ENCODE measurements at regions not wholly inside any gene's neighbourhood (a gene's known extent, or its start where the extent isn't known, plus 50 kb on each side); places are given as distances from the start of the nearest gene placed in this dataset.

DNA sequence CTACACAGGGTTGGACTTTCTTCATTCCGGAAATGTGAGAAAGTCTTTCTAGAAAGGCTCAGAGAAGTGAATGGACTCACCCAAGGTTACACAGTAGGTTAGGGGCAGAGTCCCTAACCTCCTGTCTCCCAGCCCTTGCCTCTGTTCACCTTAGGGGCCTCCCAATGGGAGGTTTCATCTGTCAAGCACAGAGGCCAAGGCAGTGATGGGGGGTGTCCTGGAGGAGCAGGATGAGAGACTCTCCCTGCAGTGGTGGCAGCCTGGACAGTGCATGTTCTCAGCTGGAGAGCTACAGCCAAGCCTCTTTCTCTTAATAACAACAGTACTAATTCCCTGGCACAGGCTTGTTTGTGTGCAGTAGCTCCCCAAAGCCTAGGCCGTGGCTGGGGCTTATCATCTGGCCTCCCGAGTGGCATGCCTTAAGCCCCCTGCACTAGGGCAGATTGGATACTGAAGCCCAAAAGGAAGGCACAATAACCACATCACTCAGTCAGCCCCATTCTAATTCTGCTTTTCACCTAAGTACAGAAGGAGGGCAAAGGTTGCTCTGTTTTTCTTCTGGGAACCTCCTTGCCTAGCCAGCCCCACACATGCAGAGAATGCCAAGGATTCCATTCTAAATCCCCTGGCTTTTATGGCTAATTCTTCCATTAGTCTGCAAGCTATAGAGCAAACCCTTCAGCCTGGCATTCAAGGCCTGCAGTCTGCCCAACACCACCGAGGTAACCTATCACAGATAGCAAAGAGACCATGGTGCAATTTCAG is 50.2 kb upstream of the XPA start:
- no peak for TF ChIP-seq POLR2A (IDR thresholded peaks at IDR 0.05; ENCODE audit: low read depth, low read length)
- DNase-seq (ENCODE audit: insufficient read length, low spot score) = no peak
- FAIRE-seq = no peak

- FAIRE-seq (no peak), DNase-seq (ENCODE audit: insufficient read length, low spot score) (no peak)
- no peak for TF ChIP-seq POLR2A (IDR thresholded peaks at IDR 0.05; ENCODE audit: low read depth, low read length)
Measured at GRCh38 chr9:97748525-97748924, 51.4 kb upstream of the XPA start.

GRCh38 chr9:97749928-97750327 is 52.8 kb upstream of the XPA start:
- no peak for DNase-seq (ENCODE audit: insufficient read length, low spot score)
- FAIRE-seq = no peak
- TF ChIP-seq POLR2A (IDR thresholded peaks at IDR 0.05; ENCODE audit: low read depth, low read length) = no peak

DNA sequence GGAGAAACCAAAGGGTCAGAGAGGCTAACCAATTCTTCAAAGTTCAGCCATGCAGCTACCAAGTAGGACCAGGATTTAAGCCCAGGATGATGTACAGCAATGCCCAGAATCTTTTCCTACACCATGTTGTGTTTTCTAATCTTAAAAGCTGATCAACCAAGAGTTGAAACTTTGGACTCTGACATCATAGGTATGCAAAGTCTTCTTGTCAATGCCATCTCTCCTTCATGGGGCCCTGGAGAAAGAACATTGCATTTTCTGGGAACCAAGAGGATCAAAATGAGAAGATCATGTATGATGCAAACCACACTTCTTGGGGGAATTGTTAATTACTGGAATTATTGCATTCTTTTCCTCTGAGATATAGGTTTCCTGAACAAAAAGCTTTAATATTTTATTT is 54.4 kb upstream of the XPA start:
- DNase-seq (ENCODE audit: insufficient read length, low spot score) = no peak
- no peak for FAIRE-seq
- TF ChIP-seq POLR2A (IDR thresholded peaks at IDR 0.05; ENCODE audit: low read depth, low read length) = no peak

DNA sequence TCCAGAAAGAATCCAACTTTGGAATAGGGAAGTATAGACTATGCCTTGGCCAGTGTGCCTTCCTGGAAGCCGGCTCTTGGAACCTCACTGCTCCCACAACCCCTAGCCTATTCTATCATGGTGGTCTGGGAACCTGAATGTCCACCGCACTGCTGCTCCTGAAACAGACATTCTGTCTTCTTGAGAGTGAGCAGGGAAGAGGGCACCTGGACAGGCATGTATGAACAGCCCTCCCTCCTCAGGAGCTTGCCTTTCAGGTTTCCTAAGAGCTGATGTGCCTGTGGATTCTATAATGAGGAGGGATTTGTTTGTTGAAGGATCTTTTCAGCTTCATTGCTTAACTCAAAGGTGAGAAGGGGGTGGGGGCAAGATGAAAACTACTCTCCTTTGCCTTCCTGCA is 55.1 kb upstream of the XPA start:
- FAIRE-seq (no peak), DNase-seq (ENCODE audit: insufficient read length, low spot score) (no peak)
- no peak for TF ChIP-seq POLR2A (IDR thresholded peaks at IDR 0.05; ENCODE audit: low read depth, low read length)

DNA sequence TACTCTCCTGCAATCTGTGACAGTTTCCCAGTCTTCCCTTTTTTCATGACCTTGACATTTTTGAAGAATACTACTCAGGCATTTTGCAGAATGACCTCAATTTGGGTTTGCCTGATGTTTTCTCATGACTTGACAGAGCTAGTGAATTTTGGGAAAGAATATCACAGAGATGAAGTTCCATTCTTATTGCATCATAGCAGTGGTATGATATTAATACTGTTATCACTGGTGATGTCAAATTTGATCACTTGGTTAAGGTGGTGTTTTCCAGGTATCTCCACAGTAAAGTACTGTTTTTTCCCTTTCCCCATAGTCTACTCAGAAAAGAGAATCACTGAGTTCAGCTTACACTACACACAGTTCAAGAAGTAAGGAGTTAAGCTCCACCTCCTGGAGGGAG is 56.2 kb upstream of the XPA start:
- no peak for FAIRE-seq
- no peak for DNase-seq (ENCODE audit: insufficient read length, low spot score)
- no peak for TF ChIP-seq POLR2A (IDR thresholded peaks at IDR 0.05; ENCODE audit: low read depth, low read length)

DNA sequence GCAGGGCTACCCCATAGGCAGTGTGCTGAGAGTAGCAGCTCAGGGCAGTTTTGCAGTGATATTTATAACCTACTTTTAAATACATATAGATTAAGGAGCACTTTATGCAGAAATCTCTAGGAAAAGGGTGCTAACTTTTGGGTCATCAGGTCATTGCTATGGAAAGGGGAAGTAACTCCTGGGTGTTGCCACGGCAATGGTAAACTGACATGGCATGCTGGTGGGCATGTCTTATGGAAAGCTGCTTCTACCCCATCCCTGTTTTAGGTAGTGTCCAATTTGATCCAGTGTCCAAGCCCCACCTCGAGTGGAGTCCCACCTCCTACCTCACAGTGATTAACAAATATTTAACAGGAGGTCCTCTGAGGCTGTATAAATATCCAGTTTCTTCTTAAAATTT is 56.8 kb upstream of the XPA start:
- TF ChIP-seq POLR2A (IDR thresholded peaks at IDR 0.05; ENCODE audit: low read depth, low read length) = no peak
- no peak for FAIRE-seq
- DNase-seq (ENCODE audit: insufficient read length, low spot score) = no peak

DNA sequence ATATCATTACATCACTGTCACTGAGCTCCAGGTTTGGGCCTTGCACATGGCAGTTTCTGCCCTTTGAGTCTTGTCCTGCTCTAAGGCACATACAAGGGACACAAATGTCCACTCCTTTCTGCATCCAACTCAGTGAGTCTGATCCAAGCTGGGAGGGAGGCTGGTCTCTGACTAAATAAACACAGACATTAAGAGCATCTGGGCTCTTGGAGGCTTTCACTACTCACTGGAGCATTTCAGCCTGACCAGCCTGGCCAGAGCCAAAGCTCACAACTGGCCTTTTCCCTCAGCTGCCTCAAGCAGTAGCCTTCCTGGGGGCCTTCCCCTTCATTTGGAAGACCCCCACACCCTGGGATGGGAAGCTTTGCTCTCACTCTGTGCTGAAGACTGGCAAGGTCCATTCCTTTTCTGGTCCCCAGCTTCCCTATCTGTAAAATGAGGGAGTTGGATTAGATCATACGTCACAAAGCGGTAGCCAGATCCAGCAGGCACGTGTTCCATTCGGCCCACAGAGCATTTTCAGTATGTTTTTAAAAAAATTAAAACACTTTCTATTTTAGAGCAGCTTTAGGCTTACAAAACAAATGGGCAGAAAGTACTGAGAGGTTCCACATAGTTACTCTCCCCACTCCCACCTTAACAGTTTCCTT is 58.6 kb upstream of the XPA start:
- no peak for TF ChIP-seq POLR2A (IDR thresholded peaks at IDR 0.05; ENCODE audit: low read depth, low read length)
- FAIRE-seq = no peak
- no peak for DNase-seq (ENCODE audit: insufficient read length, low spot score)

GRCh38 chr9:97756991-97757390 is 59.9 kb upstream of the XPA start:
- FAIRE-seq (no peak), DNase-seq (ENCODE audit: insufficient read length, low spot score) (no peak)
- no peak for TF ChIP-seq POLR2A (IDR thresholded peaks at IDR 0.05; ENCODE audit: low read depth, low read length)

GRCh38 chr9:97758334-97758916 is 61.3 kb upstream of the XPA start:
- FAIRE-seq (no peak), DNase-seq (ENCODE audit: insufficient read length, low spot score) (no peak)
- TF ChIP-seq POLR2A (IDR thresholded peaks at IDR 0.05; ENCODE audit: low read depth, low read length) = no peak

GRCh38 chr9:97759581-97760288 is 62.6 kb upstream of the XPA start:
- FAIRE-seq = no peak
- DNase-seq (ENCODE audit: insufficient read length, low spot score) = no peak
- no peak for TF ChIP-seq POLR2A (IDR thresholded peaks at IDR 0.05; ENCODE audit: low read depth, low read length)

GRCh38 chr9:97761056-97761598 is 64.0 kb upstream of the XPA start:
- DNase-seq (ENCODE audit: insufficient read length, low spot score) (no peak), FAIRE-seq (no peak)
- TF ChIP-seq POLR2A (IDR thresholded peaks at IDR 0.05; ENCODE audit: low read depth, low read length) = no peak

- TF ChIP-seq POLR2A (IDR thresholded peaks at IDR 0.05; ENCODE audit: low read depth, low read length) = no peak
- DNase-seq (ENCODE audit: insufficient read length, low spot score) (no peak), FAIRE-seq (no peak)
Measured at GRCh38 chr9:97761879-97762278, 64.7 kb upstream of the XPA start.

- FAIRE-seq = no peak
- DNase-seq (ENCODE audit: insufficient read length, low spot score) = no peak
- TF ChIP-seq POLR2A (IDR thresholded peaks at IDR 0.05; ENCODE audit: low read depth, low read length) = no peak
Measured at GRCh38 chr9:97763874-97764273, 66.7 kb upstream of the XPA start.
